ENCODE measurements at regions not wholly inside any gene's neighbourhood (a gene's known extent, or its start where the extent isn't known, plus 50 kb on each side); places are given as distances from the start of the nearest gene placed in this dataset.
A peak's percentile ranks its signal among the peaks of the same experiment; 100 is the strongest.

GRCh38 chr7:54701982-54702381 is 57.0 kb downstream of the SEC61G start:
- no peak for DNase-seq (ENCODE audit: extremely low read depth, low read depth)

DNA sequence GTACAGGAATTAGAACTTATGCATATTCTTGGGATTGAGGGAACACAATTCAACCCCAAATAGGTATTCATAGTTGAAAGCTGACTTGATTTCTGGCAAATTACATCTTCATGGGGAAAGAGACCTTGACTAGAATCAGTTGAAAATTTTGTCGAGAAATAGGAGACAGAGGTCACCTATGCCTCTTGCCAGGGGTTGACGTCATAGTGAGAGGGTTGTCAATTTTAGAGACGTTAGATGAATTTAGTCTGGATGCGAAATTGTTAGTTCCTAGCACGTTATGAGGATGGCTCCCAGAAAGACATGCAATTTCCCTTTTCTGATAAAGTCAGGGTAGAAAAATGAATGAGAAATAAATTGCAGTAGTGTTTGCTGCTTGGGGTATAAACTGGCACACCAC is 59.3 kb downstream of the SEC61G start:
- DNase-seq (ENCODE audit: extremely low read depth, low read depth), result no peak

- no peak for DNase-seq (ENCODE audit: extremely low read depth, low read depth)
Observed at GRCh38 chr7:54697659-54698186, 61.3 kb downstream of the SEC61G start.

DNA sequence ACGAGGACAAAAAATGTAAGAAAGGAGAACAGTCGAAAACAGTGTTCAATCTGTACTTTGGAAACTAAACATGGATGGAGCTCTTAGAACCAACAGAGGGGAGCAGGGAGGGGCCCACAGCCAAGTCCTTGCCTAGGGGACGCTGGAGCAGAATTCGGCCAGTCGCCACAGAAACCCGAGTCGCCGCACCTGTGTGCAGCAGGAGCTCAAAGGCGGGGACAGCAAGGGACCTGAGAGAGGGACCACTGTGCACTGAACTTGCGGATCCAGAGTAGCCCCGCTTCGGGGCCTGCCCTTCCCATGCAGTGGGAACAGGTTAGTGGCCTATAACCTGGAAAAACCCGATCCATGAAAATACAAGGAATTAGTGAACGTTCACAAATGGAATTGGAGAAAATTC is 68.1 kb downstream of the SEC61G start:
- no peak for DNase-seq (ENCODE audit: extremely low read depth, low read depth)

DNA sequence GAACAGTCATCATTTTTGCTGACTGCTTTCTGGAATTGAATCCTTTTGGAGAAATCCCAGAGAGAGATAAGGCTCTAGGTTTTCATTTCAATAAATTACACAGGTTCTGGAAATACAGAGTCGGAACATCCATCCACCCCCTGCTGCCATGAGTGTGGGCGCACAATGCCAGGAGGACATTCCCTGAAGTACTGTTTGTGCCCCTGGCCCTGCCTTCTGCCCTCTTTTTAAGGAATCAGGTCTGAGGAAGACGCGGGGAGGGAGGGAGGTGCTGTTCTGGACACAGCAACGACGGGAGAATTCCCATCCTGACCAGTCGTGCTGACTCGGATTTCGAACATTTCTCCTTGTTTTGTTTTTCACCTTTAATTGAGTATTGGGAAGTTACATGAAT is 69.0 kb downstream of the SEC61G start:
- DNase-seq (ENCODE audit: extremely low read depth, low read depth), result no peak

- no peak for DNase-seq (ENCODE audit: extremely low read depth, low read depth)
Observed at GRCh38 chr7:54689394-54690049, 69.5 kb downstream of the SEC61G start.

DNA sequence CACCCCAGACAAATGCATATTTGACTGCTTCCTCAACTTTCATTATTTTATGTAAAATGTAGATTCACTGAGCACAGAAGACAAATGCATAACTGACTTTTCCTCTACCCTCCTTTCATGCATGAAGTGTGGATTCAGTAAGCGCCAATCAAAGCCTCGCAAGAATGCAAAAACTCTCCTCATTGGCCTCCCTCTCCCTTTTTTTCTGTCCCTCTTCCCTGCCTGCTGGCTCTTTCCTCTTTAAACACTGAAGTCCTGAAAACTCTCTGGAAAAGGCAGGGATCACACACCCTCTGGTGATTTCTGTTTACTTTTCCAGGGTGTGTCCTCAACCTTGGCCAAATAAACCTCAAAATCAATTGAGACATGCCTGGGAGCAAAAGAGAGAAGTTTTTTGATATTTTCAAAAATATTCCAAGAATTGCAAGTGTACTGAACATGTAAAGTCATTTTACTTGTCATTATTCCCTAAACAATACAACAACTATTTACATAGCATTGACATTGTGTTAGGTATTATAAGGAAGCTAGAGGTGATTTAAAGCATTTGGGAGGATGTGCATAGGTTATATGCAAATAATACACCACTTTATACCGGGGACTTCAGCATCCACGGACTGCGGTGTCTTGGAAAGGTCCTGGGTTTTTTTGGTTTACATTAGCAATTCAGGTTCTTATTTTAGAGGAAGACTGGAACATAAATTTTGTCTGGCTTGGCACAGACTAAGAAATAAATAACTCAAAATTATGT is 71.4 kb downstream of the SEC61G start:
- DNase-seq (ENCODE audit: extremely low read depth, low read depth), result no peak

DNA sequence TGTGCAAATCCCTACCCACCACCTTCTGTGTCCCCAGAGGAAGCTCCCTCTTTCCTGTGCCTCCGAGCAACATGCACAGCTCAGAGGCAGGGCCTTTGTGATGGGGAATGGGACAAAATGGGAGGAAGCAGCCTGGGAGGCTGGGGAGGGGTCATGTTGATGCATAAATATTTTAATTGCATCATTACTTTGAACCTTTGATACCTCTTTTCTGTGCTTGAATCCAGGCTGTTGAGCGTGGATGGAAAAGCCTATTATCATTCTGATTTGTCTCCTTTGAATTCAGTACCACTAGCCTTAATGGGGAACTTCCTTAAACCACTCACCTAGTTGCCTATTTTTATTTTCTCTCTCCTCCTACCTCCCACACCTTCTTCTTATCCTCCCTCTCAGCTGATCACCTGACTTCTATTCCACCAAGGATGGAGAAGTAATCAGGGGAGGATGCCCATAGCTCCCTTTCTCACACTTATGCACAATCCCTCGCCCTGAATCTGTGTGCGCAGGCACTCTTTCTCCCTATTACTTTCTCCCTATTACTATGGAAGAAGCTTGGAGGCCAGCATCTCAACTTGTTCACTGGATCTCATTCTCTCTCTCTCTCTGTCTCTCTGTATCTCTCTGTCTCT is 78.5 kb downstream of the SEC61G start:
- no peak for DNase-seq (ENCODE audit: extremely low read depth, low read depth)

- DNase-seq (ENCODE audit: extremely low read depth, low read depth), result no peak
Observed at GRCh38 chr7:54679490-54679817, 79.6 kb downstream of the SEC61G start.

- DNase-seq (ENCODE audit: extremely low read depth, low read depth), result no peak
Observed at GRCh38 chr7:54678763-54679489, 80.1 kb downstream of the SEC61G start.

GRCh38 chr7:54674891-54675290 is 84.1 kb downstream of the SEC61G start:
- DNase-seq (ENCODE audit: extremely low read depth, low read depth), result no peak

DNA sequence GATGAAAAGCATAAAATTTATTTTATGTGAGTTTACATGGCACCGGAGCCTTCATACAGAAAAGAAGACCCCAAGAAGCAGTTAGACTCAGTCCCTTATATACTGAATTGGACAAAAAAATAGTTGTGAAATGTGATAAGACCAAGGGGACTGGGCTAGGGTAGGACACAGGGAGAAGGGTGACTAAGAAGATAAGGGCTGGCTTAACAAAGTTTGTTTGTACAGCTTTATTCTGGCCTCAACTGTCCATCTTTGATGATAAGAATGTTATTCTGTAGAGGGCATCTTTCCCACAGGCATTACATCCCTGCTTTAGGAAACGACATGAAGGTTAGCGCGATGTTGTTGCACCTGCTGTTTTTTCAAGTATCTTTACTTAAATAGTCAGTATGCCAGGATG is 86.5 kb downstream of the SEC61G start:
- no peak for DNase-seq (ENCODE audit: extremely low read depth, low read depth)

- peak; percentile 19 for DNase-seq (ENCODE audit: extremely low read depth, low read depth)
Observed at GRCh38 chr7:54664235-54665228, 94.5 kb downstream of the SEC61G start.

DNA sequence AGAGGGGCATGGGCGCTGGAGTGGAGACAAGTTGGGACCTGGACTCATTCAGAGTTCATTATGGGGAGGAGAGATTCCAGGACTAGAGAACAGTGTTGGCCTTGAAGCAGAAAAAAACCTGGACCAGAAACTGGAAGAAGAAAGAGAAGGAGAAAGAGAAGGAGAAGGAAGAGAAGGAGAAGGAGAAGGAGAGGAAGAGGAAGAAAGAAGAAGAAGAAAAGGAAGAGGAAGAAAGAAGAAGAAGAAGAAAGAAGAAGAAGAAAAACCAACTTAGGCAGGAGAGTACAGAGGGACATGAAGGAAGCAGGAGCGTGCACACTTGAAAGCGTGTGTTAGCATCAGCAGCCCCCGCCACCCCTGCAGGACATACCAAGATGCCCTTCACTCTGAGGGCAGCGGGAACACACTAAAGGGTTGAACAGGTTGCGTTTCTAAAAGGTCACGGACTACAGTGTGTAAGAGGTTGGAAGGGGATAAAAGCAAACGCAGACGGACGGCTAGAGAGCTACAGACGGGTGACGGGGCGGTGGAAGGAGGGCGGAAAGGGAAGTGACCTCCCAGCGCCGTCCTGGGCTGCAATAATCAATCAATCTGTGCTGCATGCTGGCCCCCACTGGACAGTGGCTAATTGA is 95.3 kb downstream of the SEC61G start:
- DNase-seq (ENCODE audit: extremely low read depth, low read depth), result no peak

- DNase-seq (ENCODE audit: extremely low read depth, low read depth), result no peak
Observed at GRCh38 chr7:54663186-54663585, 95.8 kb downstream of the SEC61G start.

DNA sequence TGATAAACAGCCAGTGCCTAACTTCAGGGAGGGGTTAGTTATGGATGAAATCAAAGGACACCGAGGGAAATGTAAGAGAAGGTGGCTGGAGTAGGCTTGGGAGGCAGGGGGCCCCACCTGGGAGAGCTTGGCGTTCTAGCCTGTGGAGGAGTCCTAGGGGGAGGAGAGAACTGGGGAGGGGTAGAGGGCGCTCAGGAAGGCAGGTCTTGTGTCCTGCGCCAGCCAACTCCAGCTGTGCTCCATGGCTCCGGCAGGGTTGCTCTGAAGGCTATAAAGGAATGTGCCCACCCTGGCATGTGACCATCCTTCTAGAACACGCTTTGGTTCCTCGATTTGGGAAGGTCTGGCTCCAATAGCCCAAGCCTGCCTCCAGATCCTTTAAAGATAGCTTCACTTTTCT is 96.3 kb downstream of the SEC61G start:
- no peak for DNase-seq (ENCODE audit: extremely low read depth, low read depth)

- no peak for DNase-seq (ENCODE audit: extremely low read depth, low read depth)
Observed at GRCh38 chr7:54653905-54654304, 105.1 kb downstream of the SEC61G start.

DNA sequence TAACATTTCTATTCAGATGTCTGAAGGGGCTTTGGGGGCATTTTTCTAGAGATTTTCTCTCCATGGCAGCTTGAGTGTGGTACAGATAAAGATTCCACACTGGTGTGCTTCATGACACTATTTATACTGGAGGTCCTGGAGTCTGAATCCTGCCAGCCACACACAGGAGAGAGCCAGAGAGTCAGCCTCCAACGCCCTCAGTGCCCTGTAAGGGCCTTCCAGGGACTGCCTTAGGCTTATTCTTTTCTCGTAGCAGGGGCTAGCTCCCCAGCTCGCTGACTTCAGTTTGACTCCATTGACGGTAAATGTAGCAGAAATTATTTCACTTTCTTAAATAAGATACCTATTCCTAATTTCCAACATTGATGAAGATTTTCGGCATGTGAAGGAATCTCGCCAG is 100.9 kb downstream of the VSTM2A start:
- DNase-seq (ENCODE audit: extremely low read depth, low read depth), result no peak

GRCh38 chr7:54637712-54638396 is 95.7 kb downstream of the VSTM2A start:
- no peak for DNase-seq (ENCODE audit: extremely low read depth, low read depth)
